H9 (cell line): ENCODE measurements at regions not wholly inside any gene's neighbourhood (a gene's known extent, or its start where the extent isn't known, plus 50 kb on each side); places are given as distances from the start of the nearest gene placed in this dataset.

Source experiments
- DNase-seq: peaks from one replicate; pipeline ENCODE4 v3.0.0-alpha.2; 2017
- H2AFZ ChIP-seq: one replicate; pipeline ENCODE4 v1.6.1; 2013; ENCODE audit warnings: mild to moderate bottlenecking, low read length, control low read depth, moderate library complexity
- H2AK5ac ChIP-seq: 2 replicates; pipeline ENCODE4 v1.6.1; 2013; ENCODE audit warnings: low read length, control low read depth, mixed read lengths; ENCODE audit not compliant: insufficient read length
- H2BK120ac ChIP-seq: one replicate; pipeline ENCODE4 v1.6.1; 2013; ENCODE audit warnings: low read depth, mild to moderate bottlenecking, low read length, control low read depth, inconsistent platforms; ENCODE audit not compliant: poor library complexity, severe bottlenecking
- H2BK12ac ChIP-seq: 2 replicates; pipeline ENCODE4 v1.6.1; 2013; ENCODE audit warnings: low read length, control low read depth, mixed read lengths, low read depth; ENCODE audit not compliant: insufficient read length
- H2BK15ac ChIP-seq: 2 replicates; pipeline ENCODE4 v1.6.1; 2013; ENCODE audit warnings: low read depth, low read length, control low read depth
- H2BK20ac ChIP-seq: one replicate; pipeline ENCODE4 v1.6.1; 2013; ENCODE audit warnings: low read depth, mild to moderate bottlenecking, low read length, control low read depth, inconsistent platforms; ENCODE audit not compliant: poor library complexity, severe bottlenecking
- H2BK5ac ChIP-seq: 2 replicates; pipeline ENCODE4 v1.6.1; 2013; ENCODE audit warnings: low read length, control low read depth, mixed read lengths; ENCODE audit not compliant: insufficient read length
- H3K14ac ChIP-seq: 2 replicates; pipeline ENCODE4 v1.6.1; 2013; ENCODE audit warnings: low read length, control low read depth; ENCODE audit not compliant: insufficient read depth
- H3K18ac ChIP-seq: 2 replicates; pipeline ENCODE4 v1.6.1; 2013; ENCODE audit warnings: low read depth, mild to moderate bottlenecking, mixed read lengths, low read length, control low read depth; ENCODE audit not compliant: insufficient read length
- H3K23ac ChIP-seq: 2 replicates; pipeline ENCODE4 v1.6.1; 2013; ENCODE audit warnings: low read length, control low read depth, mixed read lengths, low read depth; ENCODE audit not compliant: insufficient read length
- H3K23me2 ChIP-seq: 2 replicates; pipeline ENCODE4 v1.6.1; 2013; ENCODE audit warnings: low read depth, mild to moderate bottlenecking, mixed read lengths, low read length, control low read depth; ENCODE audit not compliant: insufficient read length, poor library complexity, severe bottlenecking
- H3K27ac ChIP-seq: 2 replicates; pipeline ENCODE4 v1.5.1; 2013; ENCODE audit warnings: low read length, control low read depth, mixed read lengths, low read depth; ENCODE audit not compliant: insufficient read length
- H3K27me3 ChIP-seq: 2 replicates; pipeline ENCODE4 v1.6.1; 2013; ENCODE audit warnings: low read length, control low read depth, inconsistent platforms; ENCODE audit not compliant: insufficient read depth
- H3K4ac ChIP-seq: 2 replicates; pipeline ENCODE4 v1.6.1; 2013; ENCODE audit warnings: low read depth, mild to moderate bottlenecking, control low read depth, inconsistent platforms, low read length, moderate library complexity
- H3K4me1 ChIP-seq: 2 replicates; pipeline ENCODE4 v1.6.1; 2013; ENCODE audit warnings: low read length, control low read depth, inconsistent platforms; ENCODE audit not compliant: insufficient read depth
- H3K4me2 ChIP-seq: 2 replicates; pipeline ENCODE4 v1.6.1; 2013; ENCODE audit warnings: low read length, control low read depth, mixed read lengths; ENCODE audit not compliant: insufficient read length, insufficient read depth
- H3K56ac ChIP-seq: 2 replicates; pipeline ENCODE4 v1.6.1; 2013; ENCODE audit warnings: low read depth, mild to moderate bottlenecking, mixed read lengths, low read length, control low read depth; ENCODE audit not compliant: insufficient read length
- H3K79me1 ChIP-seq: 2 replicates; pipeline ENCODE4 v1.6.1; 2013; ENCODE audit warnings: low read depth, mild to moderate bottlenecking, moderate library complexity, low read length, control low read depth, inconsistent platforms; ENCODE audit not compliant: insufficient read depth, poor library complexity, severe bottlenecking
- H3K79me2 ChIP-seq: 2 replicates; pipeline ENCODE4 v1.6.1; 2013; ENCODE audit warnings: low read length, control low read depth, inconsistent platforms; ENCODE audit not compliant: insufficient read depth
- H3K9ac ChIP-seq: 2 replicates; pipeline ENCODE4 v1.6.1; 2013; ENCODE audit warnings: low read length, control low read depth, mixed read lengths; ENCODE audit not compliant: insufficient read length; ENCODE audit errors: extremely low read depth
- H3K9me3 ChIP-seq: one replicate; pipeline ENCODE4 v1.6.1; 2013; ENCODE audit warnings: low read depth, low read length, inconsistent platforms; ENCODE audit not compliant: control insufficient read depth
- H3T11ph ChIP-seq: one replicate; pipeline ENCODE4 v1.6.1; 2013; ENCODE audit warnings: mild to moderate bottlenecking, low read length, control low read depth, inconsistent platforms
- H4K20me1 ChIP-seq: one replicate; pipeline ENCODE4 v1.6.1; 2013; ENCODE audit not compliant: control insufficient read depth, insufficient read length, insufficient read depth
- H4K5ac ChIP-seq: 2 replicates; pipeline ENCODE4 v1.6.1; 2013; ENCODE audit warnings: low read depth, mild to moderate bottlenecking, mixed read lengths, low read length, control low read depth; ENCODE audit not compliant: insufficient read length
- H4K8ac ChIP-seq: replicated peaks from 2 replicates; pipeline ENCODE4 v1.6.1; 2013; ENCODE audit warnings: low read length, control low read depth, mixed read lengths, low read depth; ENCODE audit not compliant: insufficient read length
- H4K91ac ChIP-seq: 2 replicates; pipeline ENCODE4 v1.6.1; 2013; ENCODE audit warnings: low read depth, mild to moderate bottlenecking, moderate library complexity, mixed read lengths, low read length, control low read depth; ENCODE audit not compliant: insufficient read length
- H3K27ac Mint-ChIP-seq, 3 experiments: 2 replicates in 2 of 3; 3 replicates in 1 of 3; pipeline ENCODE4 v1.8.0; 2020 to 2021; ENCODE audit warnings: mixed read lengths in 3 of 3, mild to moderate bottlenecking in 1 of 3, moderate library complexity in 1 of 3
- H3K27me3 Mint-ChIP-seq: 2 replicates; pipeline ENCODE4 v1.8.0; 2021; ENCODE audit warnings: low read depth, mild to moderate bottlenecking, moderate library complexity, mixed read lengths
- H3K36me3 Mint-ChIP-seq, 3 experiments: 2 replicates in 2 of 3; 3 replicates in 1 of 3; pipeline ENCODE4 v1.8.0; 2020 to 2021; ENCODE audit warnings: low read depth in 3 of 3, mixed read lengths in 3 of 3; ENCODE audit not compliant: insufficient read depth in 1 of 3
- H3K4me1 Mint-ChIP-seq, 2 experiments: 2 replicates each; pipeline ENCODE4 v1.8.0; 2020; ENCODE audit warnings: mixed read lengths in 2 of 2
- H3K4me3 Mint-ChIP-seq, 2 experiments: 2 replicates in 1 of 2; 3 replicates in 1 of 2; pipeline ENCODE4 v1.8.0; 2020 to 2021; ENCODE audit warnings: mild to moderate bottlenecking in 2 of 2, mixed read lengths in 2 of 2, moderate library complexity in 1 of 2
- H3K9me3 Mint-ChIP-seq, 2 experiments: 2 replicates in 1 of 2; 3 replicates in 1 of 2; pipeline ENCODE4 v1.8.0; 2020; ENCODE audit warnings: mild to moderate bottlenecking in 2 of 2, mixed read lengths in 2 of 2, moderate library complexity in 1 of 2
- CTCF ChIP-seq: fragments of 200-600 bp; sonication (generic); conservative IDR thresholded peaks from 3 replicates; pipeline ENCODE4 v1.8.0; 2021; ENCODE audit warnings: antibody characterized with exemption, mild to moderate bottlenecking
- WGBS: extraction: QIAGEN DNeasy Blood & Tissue Kit; methylation state at CpG from one replicate; pipeline ENCODE4 v1.1.7; 2013; ENCODE audit warnings: missing lambda C conversion rate, low lambda C conversion rate, mixed read lengths; ENCODE audit not compliant: insufficient read length; ENCODE audit errors: extremely low coverage; 5-methylcytosine and 5-hydroxymethylcytosine counted together

GRCh38 chr4:162943263-162943662 is 223.4 kb downstream of the NAF1 start:
- Histone ChIP-seq H2AK5ac (no peak overlapping the region), H3K4me1 (no peaks in the 10 kb centered on the region), H3K56ac (no peak overlapping the region), H2BK15ac (no peak overlapping the region), H3K4me2 (no peak overlapping the region), H3K79me1 (no peaks in the 10 kb centered on the region), H2BK120ac (no peak overlapping the region), H3K27me3 (no peaks in the 10 kb centered on the region; the same call in 1 of the 2 replicates), H2BK12ac (no peak overlapping the region), H4K5ac (no peak overlapping the region), H2BK20ac (no peak overlapping the region), H2AFZ (no peak overlapping the region), H4K20me1 (no peaks in the 10 kb centered on the region), H3K23ac (no peak overlapping the region), H3K27ac (no peak overlapping the region), H4K8ac (no peak overlapping the region), H3K79me2 (no peaks in the 10 kb centered on the region), H3K9me3 (no peaks in the 10 kb centered on the region), H3K23me2 (no peaks in the 10 kb centered on the region), H3K4ac (no peak overlapping the region), H2BK5ac (no peak overlapping the region), H4K91ac (no peak overlapping the region), H3T11ph (no peak overlapping the region), H3K18ac (no peak overlapping the region), H3K9ac (no peak overlapping the region), H3K14ac (no peak overlapping the region)
- TF ChIP-seq CTCF = peak; percentile 56
- Mint-ChIP-seq H3K4me1 (0 out of 4 replicates have a peak, but pooled peaks cover 0 to 3% of the 10 kb centered on the region in 2 experiments), H3K4me3 (no peak overlapping the region), H3K27me3 (no peaks in the 10 kb centered on the region; the same call in 1 of the 2 replicates), H3K27ac (no peak overlapping the region), H3K36me3 (no peaks in the 10 kb centered on the region; a peak in 1 of 7 replicates), H3K9me3 (no peaks in the 10 kb centered on the region; a peak in 1 of 5 replicates)
- WGBS = no CpG with 5 or more reads among the region's 1 CpG
- no peak for DNase-seq
